Neural cell (in vitro differentiated cells): ENCODE measurements at regions not wholly inside any gene's neighbourhood (a gene's known extent, or its start where the extent isn't known, plus 50 kb on each side); places are given as distances from the start of the nearest gene placed in this dataset.

Experiments
- EP300 ChIP-seq: fragments of 450-650 bp; conservative IDR thresholded peaks from 2 replicates; pipeline ENCODE4 v1.6.1; 2014; ENCODE audit warnings: antibody characterized with exemption, mild to moderate bottlenecking, moderate library complexity; ENCODE audit not compliant: poor library complexity, severe bottlenecking
- EZH2 ChIP-seq: fragments of 200-600, 300-800 bp; shearing (Covaris generic), sonication (generic); IDR thresholded peaks from 2 replicates; pipeline ENCODE4 v1.6.1; 2014; ENCODE audit warnings: antibody characterized with exemption, low read length, borderline replicate concordance, mild to moderate bottlenecking; ENCODE audit not compliant: insufficient read depth, poor library complexity, severe bottlenecking
- MXI1 ChIP-seq: fragments of 450-650 bp; conservative IDR thresholded peaks from 2 replicates; pipeline ENCODE4 v1.6.1; 2014; ENCODE audit warnings: antibody characterized with exemption, mild to moderate bottlenecking; ENCODE audit not compliant: poor library complexity, severe bottlenecking
- RAD21 ChIP-seq: fragments of 450-650 bp; conservative IDR thresholded peaks from 2 replicates; pipeline ENCODE4 v1.6.1; 2014; ENCODE audit warnings: antibody characterized with exemption, mild to moderate bottlenecking, moderate library complexity
- TAF1 ChIP-seq: IDR thresholded peaks from 2 replicates; pipeline ENCODE4 v1.6.1; 2012; ENCODE audit warnings: low read depth
- TF ChIP-seq, protein P1 (sequence below): fragments of 450-650 bp; IDR thresholded peaks from 2 replicates; pipeline ENCODE4 v1.5.1; 2014; ENCODE audit warnings: antibody characterized with exemption, mild to moderate bottlenecking, moderate library complexity; ENCODE audit not compliant: poor library complexity, severe bottlenecking

DNA sequence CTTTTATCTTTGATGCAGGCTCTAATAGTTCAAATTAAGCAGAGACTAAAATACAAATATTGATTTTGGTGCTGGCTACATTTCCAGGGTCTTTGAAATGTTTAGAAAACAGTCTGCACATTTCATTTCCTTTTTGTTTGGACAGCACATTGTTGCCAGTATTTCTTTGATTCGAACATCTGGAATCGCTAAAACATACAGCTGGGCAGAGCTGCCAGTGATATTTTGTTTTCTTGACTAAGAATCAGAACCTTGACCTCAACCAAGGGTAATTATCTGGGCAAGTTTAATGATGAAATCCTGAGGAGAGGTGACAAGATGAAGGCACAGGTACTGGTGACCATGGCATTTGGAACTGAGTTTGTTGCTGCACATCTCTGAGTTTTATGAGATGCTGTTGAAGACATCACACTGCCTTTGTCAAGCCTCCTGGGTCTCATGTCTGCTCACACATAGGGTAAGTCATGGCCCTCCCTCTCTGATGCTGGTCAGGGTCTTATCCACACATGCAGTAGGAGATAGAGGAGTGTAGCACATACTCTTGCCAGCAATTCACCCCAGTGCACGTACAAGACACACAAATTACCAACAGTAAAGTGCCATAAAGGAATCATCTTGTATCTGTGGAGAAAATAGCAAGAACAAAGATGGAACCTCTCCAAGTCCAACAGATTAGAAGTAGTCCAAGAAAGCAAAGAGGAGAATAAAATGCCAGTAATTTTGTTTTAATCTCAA, 391.9 kb downstream of the RND3 start:
- TF ChIP-seq, protein P1, sequence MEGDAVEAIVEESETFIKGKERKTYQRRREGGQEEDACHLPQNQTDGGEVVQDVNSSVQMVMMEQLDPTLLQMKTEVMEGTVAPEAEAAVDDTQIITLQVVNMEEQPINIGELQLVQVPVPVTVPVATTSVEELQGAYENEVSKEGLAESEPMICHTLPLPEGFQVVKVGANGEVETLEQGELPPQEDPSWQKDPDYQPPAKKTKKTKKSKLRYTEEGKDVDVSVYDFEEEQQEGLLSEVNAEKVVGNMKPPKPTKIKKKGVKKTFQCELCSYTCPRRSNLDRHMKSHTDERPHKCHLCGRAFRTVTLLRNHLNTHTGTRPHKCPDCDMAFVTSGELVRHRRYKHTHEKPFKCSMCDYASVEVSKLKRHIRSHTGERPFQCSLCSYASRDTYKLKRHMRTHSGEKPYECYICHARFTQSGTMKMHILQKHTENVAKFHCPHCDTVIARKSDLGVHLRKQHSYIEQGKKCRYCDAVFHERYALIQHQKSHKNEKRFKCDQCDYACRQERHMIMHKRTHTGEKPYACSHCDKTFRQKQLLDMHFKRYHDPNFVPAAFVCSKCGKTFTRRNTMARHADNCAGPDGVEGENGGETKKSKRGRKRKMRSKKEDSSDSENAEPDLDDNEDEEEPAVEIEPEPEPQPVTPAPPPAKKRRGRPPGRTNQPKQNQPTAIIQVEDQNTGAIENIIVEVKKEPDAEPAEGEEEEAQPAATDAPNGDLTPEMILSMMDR: no peak
- TF ChIP-seq MXI1: no peak
- TF ChIP-seq RAD21: no peak
- TF ChIP-seq EZH2: no peak
- TF ChIP-seq EP300: no peak
- TF ChIP-seq TAF1: no peak
